IMR-90 (cell line): ENCODE measurements at regions not wholly inside any gene's neighbourhood (a gene's known extent, or its start where the extent isn't known, plus 50 kb on each side); places are given as distances from the start of the nearest gene placed in this dataset.

Experiments used
- CTCF ChIP-seq: conservative IDR thresholded peaks from 2 replicates; pipeline ENCODE4 v1.5.1; 2012; ENCODE audit warnings: mild to moderate bottlenecking, low read depth, low read length, improper control_type of control experiment
- MAFK ChIP-seq: IDR thresholded peaks from 2 replicates; pipeline ENCODE4 v1.6.1; 2012; ENCODE audit warnings: low read depth, low read length, improper control_type of control experiment
- MAZ ChIP-seq: IDR thresholded peaks from 2 replicates; pipeline ENCODE4 v1.6.1; 2012; ENCODE audit warnings: low read depth, mild to moderate bottlenecking, low read length, improper control_type of control experiment, moderate library complexity, borderline replicate concordance
- POLR2A ChIP-seq: IDR thresholded peaks from 2 replicates; pipeline ENCODE4 v1.6.1; 2012; ENCODE audit warnings: mild to moderate bottlenecking, low read depth, low read length
- SMC3 ChIP-seq: fragments of 150-350 bp; IDR thresholded peaks from 2 replicates; pipeline ENCODE4 v1.6.1; 2016; ENCODE audit warnings: low read depth, mild to moderate bottlenecking, antibody characterized with exemption, low read length, moderate library complexity

DNA sequence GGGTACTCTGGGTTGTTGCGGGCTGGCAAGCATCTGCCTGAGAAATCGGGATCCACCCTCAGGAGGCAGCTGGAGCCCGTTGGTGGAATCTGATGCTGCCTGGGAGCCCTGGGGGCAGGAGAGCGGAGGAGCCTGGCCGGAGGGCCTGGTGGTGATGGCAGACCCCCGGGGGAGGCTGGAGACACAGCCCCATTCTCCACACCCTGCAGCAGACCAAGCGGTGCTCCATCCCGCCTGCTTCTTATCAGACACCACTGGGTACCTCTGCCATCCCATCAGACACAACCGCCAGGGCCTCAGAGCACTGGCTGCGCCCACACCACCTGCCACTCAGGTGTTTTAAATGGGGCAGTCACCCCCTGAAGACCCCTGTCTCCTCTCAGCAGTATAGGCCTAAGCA lies 103.9 kb downstream of the RBFOX3 start:
- TF ChIP-seq CTCF (no peak), POLR2A (no peak), MAFK (no peak), SMC3 (no peak), MAZ (no peak)
